T-cell (primary cell): ENCODE measurements at regions not wholly inside any gene's neighbourhood (a gene's known extent, or its start where the extent isn't known, plus 50 kb on each side); places are given as distances from the start of the nearest gene placed in this dataset.

Source experiments
- ATAC-seq, 4 experiments: fragments of 200-7000 bp in 3 of 4; fragments of 150-1000 bp in 1 of 4; cut with Tn5 transposase; replicated peaks in 1 of 4; 1 replicate in 3 of 4; 2 replicates in 1 of 4; pipeline ENCODE4 v1.10.0; 2021; ENCODE audit warnings: moderate library complexity in 3 of 4, mild to moderate bottlenecking in 2 of 4, moderate number of reproducible peaks in 1 of 4
- CTCF ChIA-PET, 2 donors: fragments of 300-600 bp; sonication (Branson Sonifier 250); formaldehyde crosslinking; loops; one replicate each; lab custom pipeline; 2022; ENCODE audit warnings: antibody characterized with exemption in 2 of 2; lab: Charles Lee
- POLR2A ChIA-PET, 2 donors: fragments of 300-600 bp; sonication (Branson Sonifier 250); formaldehyde crosslinking; loops; one replicate each; lab custom pipeline; 2022; ENCODE audit warnings: antibody characterized with exemption in 2 of 2; lab: Charles Lee
- DNase-seq, 35 experiments: peaks; one replicate each; pipeline versions ENCODE4 v3.0.0 to v3.0.0-alpha.2; 2013 to 2023
- H3K27ac ChIP-seq: one replicate; pipeline ENCODE4 v1.5.1; 2013; ENCODE audit warnings: low read length
- H3K27me3 ChIP-seq, 2 experiments: replicated peaks in 1 of 2; 1 replicate in 1 of 2; 2 replicates in 1 of 2; pipeline versions ENCODE4 v1.6.1 to v1.7.0; 2013; ENCODE audit warnings: low read length in 1 of 2, mixed read lengths in 1 of 2; ENCODE audit not compliant: control insufficient read depth in 2 of 2, insufficient read depth in 2 of 2; ENCODE audit errors: extremely low read depth in 1 of 2
- H3K36me3 ChIP-seq, 2 donors: 1 replicate in 1 of 2; 2 replicates in 1 of 2; pipeline versions ENCODE4 v1.6.1 to v1.7.0; 2013; ENCODE audit warnings: low read length in 1 of 2; ENCODE audit not compliant: control insufficient read depth in 2 of 2, insufficient read depth in 1 of 2; ENCODE audit errors: extremely low read depth in 1 of 2
- H3K4me1 ChIP-seq, 2 experiments: 1 replicate in 1 of 2; 2 replicates in 1 of 2; pipeline versions ENCODE4 v1.6.1 to v1.7.0; 2013; ENCODE audit warnings: low read length in 2 of 2, mixed read lengths in 1 of 2; ENCODE audit not compliant: insufficient read depth in 2 of 2, control insufficient read depth in 1 of 2; ENCODE audit errors: extremely low read depth in 1 of 2
- H3K4me3 ChIP-seq, 2 donors: 1 replicate in 1 of 2; 2 replicates in 1 of 2; pipeline versions ENCODE4 v1.5.1 to v1.7.0; 2013; ENCODE audit warnings: mild to moderate bottlenecking in 2 of 2, low read length in 1 of 2, moderate library complexity in 1 of 2; ENCODE audit not compliant: control insufficient read depth in 1 of 2; ENCODE audit errors: extremely low read depth in 1 of 2
- H3K9me3 ChIP-seq: 2 replicates; pipeline ENCODE4 v1.7.0; 2013
- H3K27ac Mint-ChIP-seq, 2 donors: one replicate each; pipeline ENCODE4 v1.8.0; 2020 to 2021; ENCODE audit warnings: mild to moderate bottlenecking in 2 of 2, mixed read lengths in 2 of 2
- H3K27me3 Mint-ChIP-seq, 2 donors: one replicate each; pipeline ENCODE4 v1.8.0; 2021 to 2022; ENCODE audit warnings: mixed read lengths in 2 of 2
- H3K36me3 Mint-ChIP-seq: one replicate; pipeline ENCODE4 v1.8.0; 2021; ENCODE audit warnings: mixed read lengths
- H3K4me1 Mint-ChIP-seq, 3 donors: one replicate each; pipeline ENCODE4 v1.8.0; 2020 to 2022; ENCODE audit warnings: mixed read lengths in 3 of 3, mild to moderate bottlenecking in 1 of 3
- H3K4me3 Mint-ChIP-seq, 3 donors: one replicate each; pipeline ENCODE4 v1.8.0; 2020 to 2022; ENCODE audit warnings: mild to moderate bottlenecking in 3 of 3, mixed read lengths in 3 of 3, moderate library complexity in 3 of 3
- H3K9me3 Mint-ChIP-seq, 3 donors: one replicate each; pipeline ENCODE4 v1.8.0; 2020 to 2022; ENCODE audit warnings: mixed read lengths in 3 of 3
- WGBS: methylation state at CpG from one replicate; pipeline ENCODE4 v1.1.5; 2013; ENCODE audit warnings: missing lambda C conversion rate; ENCODE audit not compliant: insufficient coverage; 5-methylcytosine and 5-hydroxymethylcytosine counted together

GRCh38 chr7:12754179-12754578, 66.7 kb downstream of the ARL4A start:
- ATAC-seq = no peak
- Histone ChIP-seq H3K9me3 (no peaks in the 10 kb centered on the region), H3K4me3 (no peak overlapping the region), H3K36me3 (no peaks in the 10 kb centered on the region), H3K4me1 (no peaks in the 10 kb centered on the region), H3K27ac (no peak overlapping the region), H3K27me3 (no peaks in the 10 kb centered on the region)
- Mint-ChIP-seq H3K4me3 (no peak overlapping the region), H3K27ac (no peak overlapping the region), H3K36me3 (no peaks in the 10 kb centered on the region), H3K27me3 (peaks cover 0 to 6% of the 10 kb centered on the region in 2 donors), H3K9me3 (no peaks in the 10 kb centered on the region), H3K4me1 (no peaks in the 10 kb centered on the region)
- ChIA-PET POLR2A (no interaction called here), CTCF (no interaction called here)
- no peak for DNase-seq
- WGBS = 69% methylated on average over 2 of the region's 3 CpGs

GRCh38 chr7:12756821-12757220, 69.4 kb downstream of the ARL4A start:
- Histone ChIP-seq H3K9me3 (no peaks in the 10 kb centered on the region), H3K27ac (no peak overlapping the region), H3K36me3 (no peaks in the 10 kb centered on the region), H3K4me1 (no peaks in the 10 kb centered on the region), H3K4me3 (no peak overlapping the region), H3K27me3 (no peaks in the 10 kb centered on the region)
- no CpG with 5 or more reads among the region's 4 CpGs for WGBS
- Mint-ChIP-seq H3K4me1 (no peaks in the 10 kb centered on the region), H3K27ac (no peak overlapping the region), H3K36me3 (peaks cover 5% of the 10 kb centered on the region), H3K9me3 (peaks cover 6 to 15% (median 13%) of the 10 kb centered on the region in 3 donors), H3K4me3 (no peak overlapping the region), H3K27me3 (peaks cover 0 to 3% of the 10 kb centered on the region in 2 donors)
- POLR2A ChIA-PET = interaction anchor here in 1 of 2 donors (0.5 kb wide), 1 partner anchor 67 kb away, joined by 4 read pairs; no protein-coding TSS in a partner anchor
- ATAC-seq (no peak), DNase-seq (no peak)
- CTCF ChIA-PET = interaction anchor here in 1 of 2 donors (0.7 kb wide), 1 partner anchor 291 kb away, joined by 3 read pairs; no protein-coding TSS in a partner anchor

- no peaks in the 10 kb centered on the region for H3K4me1 ChIP-seq
- no peaks in the 10 kb centered on the region for H3K9me3 ChIP-seq
- POLR2A ChIA-PET = interaction anchor here in 1 of 2 donors (0.6 kb wide), 1 partner anchor 156 kb away, joined by 3 read pairs; no protein-coding TSS in a partner anchor
- no peaks in the 10 kb centered on the region for H3K36me3 ChIP-seq
- Mint-ChIP-seq H3K36me3 (peaks cover 5% of the 10 kb centered on the region), H3K9me3 (peaks cover 6 to 15% (median 13%) of the 10 kb centered on the region in 3 donors), H3K4me1 (no peaks in the 10 kb centered on the region), H3K4me3 (no peak overlapping the region), H3K27ac (no peak overlapping the region), H3K27me3 (peaks cover 0 to 7% of the 10 kb centered on the region in 2 donors)
- H3K4me3 ChIP-seq = no peak overlapping the region
- ATAC-seq (no peak), DNase-seq (no peak)
- no peaks in the 10 kb centered on the region for H3K27me3 ChIP-seq
- no CpG with 5 or more reads among the region's 3 CpGs for WGBS
- CTCF ChIA-PET = no interaction called here
- no peak overlapping the region for H3K27ac ChIP-seq
Measured at GRCh38 chr7:12757443-12757842, 70.0 kb downstream of the ARL4A start.

GRCh38 chr7:12759151-12759550, 71.7 kb downstream of the ARL4A start:
- Histone ChIP-seq H3K4me1 (no peaks in the 10 kb centered on the region), H3K27ac (no peak overlapping the region), H3K27me3 (no peaks in the 10 kb centered on the region), H3K9me3 (no peaks in the 10 kb centered on the region), H3K36me3 (no peaks in the 10 kb centered on the region), H3K4me3 (no peak overlapping the region)
- ATAC-seq (no peak), DNase-seq (no peak)
- H3K36me3 Mint-ChIP-seq = peaks cover 5% of the 10 kb centered on the region
- POLR2A ChIA-PET = no interaction called here
- no peaks in the 10 kb centered on the region for H3K4me1 Mint-ChIP-seq
- WGBS = no CpG with 5 or more reads among the region's 1 CpG
- peaks cover 0 to 7% of the 10 kb centered on the region in 2 donors for H3K27me3 Mint-ChIP-seq
- CTCF ChIA-PET = no interaction called here
- H3K9me3 Mint-ChIP-seq = peaks cover 6 to 15% (median 13%) of the 10 kb centered on the region in 3 donors
- no peak overlapping the region for H3K27ac Mint-ChIP-seq
- H3K4me3 Mint-ChIP-seq = no peak overlapping the region

GRCh38 chr7:12761111-12761510, 73.7 kb downstream of the ARL4A start:
- Histone ChIP-seq H3K36me3 (no peaks in the 10 kb centered on the region), H3K27ac (no peak overlapping the region), H3K4me3 (no peak overlapping the region), H3K9me3 (no peaks in the 10 kb centered on the region), H3K4me1 (no peaks in the 10 kb centered on the region), H3K27me3 (no peaks in the 10 kb centered on the region)
- H3K27ac Mint-ChIP-seq = no peak overlapping the region
- no peak overlapping the region for H3K4me3 Mint-ChIP-seq
- ATAC-seq = no peak
- H3K27me3 Mint-ChIP-seq = peaks cover 0 to 10% of the 10 kb centered on the region in 2 donors
- CTCF ChIA-PET = no interaction called here
- POLR2A ChIA-PET = no interaction called here
- no peaks in the 10 kb centered on the region for H3K4me1 Mint-ChIP-seq
- H3K36me3 Mint-ChIP-seq = peaks cover 5% of the 10 kb centered on the region
- H3K9me3 Mint-ChIP-seq = peaks cover 6 to 15% (median 13%) of the 10 kb centered on the region in 3 donors
- no peak for DNase-seq
- WGBS = 75% methylated on average over 2 of the region's 4 CpGs

GRCh38 chr7:12761691-12762090, 74.3 kb downstream of the ARL4A start:
- H3K36me3 Mint-ChIP-seq = peaks cover 5% of the 10 kb centered on the region

More at GRCh38 chr7:12761691-12762090, 74.3 kb downstream of the ARL4A start:
- CTCF ChIA-PET = no interaction called here
- ATAC-seq (no peak), DNase-seq (no peak)
- H3K4me3 Mint-ChIP-seq = no peak overlapping the region
- no peaks in the 10 kb centered on the region for H3K9me3 ChIP-seq
- peaks cover 6 to 15% (median 13%) of the 10 kb centered on the region in 3 donors for H3K9me3 Mint-ChIP-seq
- POLR2A ChIA-PET = no interaction called here
- H3K27ac Mint-ChIP-seq = no peak overlapping the region
- no peaks in the 10 kb centered on the region for H3K4me1 Mint-ChIP-seq
- no peaks in the 10 kb centered on the region for H3K27me3 ChIP-seq
- H3K4me3 ChIP-seq = no peak overlapping the region
- H3K27ac ChIP-seq = no peak overlapping the region
- WGBS = 55% methylated on average over 4 of the region's 4 CpGs
- no peaks in the 10 kb centered on the region for H3K36me3 ChIP-seq
- H3K27me3 Mint-ChIP-seq = peaks cover 0 to 11% of the 10 kb centered on the region in 2 donors
- no peaks in the 10 kb centered on the region for H3K4me1 ChIP-seq
